Limb (tissue), 2 donors: ENCODE measurements at regions not wholly inside any gene's neighbourhood (a gene's known extent, or its start where the extent isn't known, plus 50 kb on each side); places are given as distances from the start of the nearest gene placed in this dataset.
A peak's percentile ranks its signal among the peaks of the same experiment; 100 is the strongest.

Experiments
- DNase-seq, 2 donors: peaks; one replicate each; pipeline ENCODE4 v3.0.0-alpha.2; 2016; ENCODE audit errors: extremely low spot score in 2 of 2

DNA sequence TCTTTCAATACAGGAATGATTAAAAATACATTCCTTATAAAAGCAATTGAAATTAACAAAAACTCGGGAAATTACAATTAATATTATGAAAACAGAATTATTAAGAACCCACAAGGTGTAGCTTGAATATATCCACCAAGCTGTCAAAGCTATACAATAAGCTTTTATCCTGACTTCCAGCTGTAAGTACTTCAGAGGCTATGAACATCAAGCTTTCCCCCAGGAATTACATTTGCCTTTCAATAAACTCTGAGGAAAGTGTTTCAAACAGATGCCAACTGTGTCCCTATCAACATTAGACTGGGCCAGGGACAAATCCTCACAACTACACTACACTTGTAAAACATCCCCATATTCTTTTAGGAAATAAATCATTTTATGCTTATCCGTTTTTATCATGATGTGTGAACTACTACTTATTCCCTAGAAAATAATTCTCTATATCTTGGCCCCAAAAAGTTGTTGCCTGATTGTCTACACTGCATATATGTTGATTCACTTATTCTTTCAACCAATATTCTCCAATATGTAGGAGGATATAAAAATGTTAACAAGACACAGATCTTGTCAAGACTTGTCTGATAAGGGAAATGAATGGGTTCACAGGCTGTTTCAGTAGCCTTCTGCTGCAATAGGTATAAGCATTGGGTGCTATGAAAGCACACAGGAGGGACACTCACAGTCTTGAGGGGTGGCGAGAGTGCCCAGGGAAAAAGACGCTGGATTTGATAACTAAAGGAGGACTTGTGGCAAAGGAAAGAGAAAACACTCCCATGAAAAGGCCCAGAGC is 494.1 kb downstream of the CENPC start:
- no peak for DNase-seq

DNA sequence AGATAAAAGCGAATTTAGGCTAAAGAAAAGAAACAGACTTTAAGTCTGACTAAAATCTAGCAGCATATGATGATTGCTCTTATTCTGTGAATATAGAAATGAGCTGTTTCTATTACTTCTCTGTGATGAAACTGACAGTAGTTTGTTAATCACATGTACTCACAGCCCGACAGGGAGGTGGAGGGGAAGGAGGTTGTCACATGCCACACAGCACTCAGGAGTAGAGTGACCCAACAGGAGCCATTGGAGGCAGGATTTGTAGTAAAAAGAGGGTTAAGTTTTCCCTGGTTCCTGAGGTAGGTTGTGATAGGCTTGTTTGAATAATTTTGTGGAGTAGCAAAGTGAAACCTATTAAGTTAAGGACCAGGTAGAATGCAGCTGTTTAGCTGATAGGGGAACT is 495.9 kb downstream of the CENPC start:
- no peak for DNase-seq

DNA sequence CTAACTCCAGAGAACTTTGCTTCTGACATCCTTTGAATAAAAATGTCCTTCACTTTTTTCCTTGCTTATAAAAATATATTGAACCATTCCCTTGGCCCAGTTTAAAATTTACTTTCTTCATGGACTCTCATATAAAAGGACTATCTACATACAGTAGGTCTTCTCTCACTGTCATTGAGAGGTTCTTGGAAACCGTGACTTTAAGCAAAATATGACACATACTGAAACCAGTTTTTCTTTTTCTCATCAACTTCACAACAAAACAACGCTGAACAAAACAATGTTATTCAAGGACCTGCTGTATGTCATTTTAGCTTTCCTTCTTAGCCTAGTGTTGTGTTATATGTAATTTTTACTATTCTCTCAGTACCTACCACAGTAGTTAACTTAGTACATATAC is 496.8 kb downstream of the CENPC start:
- DNase-seq: no peak

DNA sequence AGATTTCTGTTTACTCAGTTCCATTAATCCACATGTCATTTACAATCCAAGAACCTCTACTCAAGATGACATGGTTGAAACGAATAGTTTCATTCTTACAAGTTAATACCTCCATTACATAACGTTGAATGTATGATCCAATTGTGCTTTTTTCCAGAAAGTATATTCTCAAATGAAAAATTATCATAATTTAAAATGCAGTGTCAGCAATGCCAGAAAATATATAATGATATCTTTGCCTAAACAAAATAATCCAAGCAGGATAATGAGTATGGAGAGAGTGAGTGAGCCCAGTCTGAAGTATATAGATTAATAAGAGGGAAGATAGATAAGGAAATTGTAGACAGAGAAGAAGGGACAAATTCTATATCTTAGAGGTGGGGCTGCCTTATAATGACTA is 505.0 kb downstream of the CENPC start:
- no peak for DNase-seq

DNA sequence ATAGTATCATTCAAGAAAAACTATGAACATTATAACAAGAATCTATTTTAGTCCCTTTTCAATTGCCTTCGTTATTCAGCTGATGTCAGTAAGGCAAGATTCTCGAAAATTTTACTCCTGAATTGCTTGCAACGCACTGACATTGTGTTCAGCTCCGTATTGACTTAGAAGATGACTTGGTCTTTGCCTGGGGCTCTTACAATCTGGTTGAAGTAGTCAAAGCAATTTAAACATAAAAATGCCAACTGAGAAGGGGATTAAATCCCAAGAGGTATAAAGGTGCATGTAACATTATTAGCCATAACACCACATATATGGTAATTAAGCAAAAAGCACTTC is 507.1 kb downstream of the CENPC start:
- no peak for DNase-seq

DNA sequence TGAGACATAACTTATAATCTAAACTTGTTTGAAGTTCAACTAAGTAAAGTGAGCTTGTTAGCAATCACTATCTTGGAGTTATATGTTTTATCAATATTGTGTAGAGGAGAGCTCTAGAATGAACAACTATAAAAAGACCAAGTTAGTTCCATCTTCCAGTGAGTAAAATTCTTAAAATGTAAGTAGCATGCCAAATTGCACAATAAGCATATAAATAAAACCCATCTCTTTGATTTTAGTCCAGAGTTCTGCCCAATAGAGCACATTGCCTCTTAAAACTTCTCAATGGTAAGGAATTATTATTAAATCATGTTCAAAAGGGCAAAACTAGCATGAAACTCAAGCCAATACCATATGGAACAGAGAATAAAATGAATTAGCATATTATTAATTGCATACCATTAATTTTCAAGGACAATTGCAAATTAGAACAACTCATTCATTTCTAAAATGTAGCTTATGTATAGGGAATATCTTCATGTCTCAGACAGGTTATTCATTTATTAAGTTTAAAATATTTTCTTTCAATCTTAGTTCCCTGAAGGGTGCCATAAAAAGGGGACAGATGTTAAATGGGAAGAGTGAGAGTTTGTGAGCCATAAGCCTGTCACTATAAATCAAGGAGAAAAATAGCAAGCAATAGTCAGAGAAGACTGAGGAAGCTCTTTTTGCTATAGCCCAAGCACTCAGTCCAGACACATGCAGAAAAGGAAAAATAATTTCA is 507.6 kb downstream of the CENPC start:
- no peak for DNase-seq

DNA sequence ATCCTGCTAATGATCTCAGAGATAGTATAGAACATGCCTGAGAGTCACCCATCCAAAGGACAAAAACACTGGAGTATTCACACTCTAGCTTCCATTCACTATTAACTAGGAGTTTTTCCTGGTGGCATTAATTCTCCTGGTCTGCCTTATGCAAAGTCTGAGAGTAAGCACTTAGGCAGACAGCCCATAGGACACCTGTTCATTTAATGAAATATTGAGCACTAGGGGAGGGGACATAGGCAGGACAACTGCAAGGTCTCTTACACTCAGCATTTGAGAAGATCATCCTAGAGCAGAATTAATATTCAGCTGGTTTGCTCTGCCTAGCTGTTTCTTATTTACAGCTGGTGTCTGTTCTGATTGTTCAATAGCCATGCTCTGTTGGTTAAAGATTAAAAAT is 508.5 kb downstream of the CENPC start:
- no peak for DNase-seq

DNA sequence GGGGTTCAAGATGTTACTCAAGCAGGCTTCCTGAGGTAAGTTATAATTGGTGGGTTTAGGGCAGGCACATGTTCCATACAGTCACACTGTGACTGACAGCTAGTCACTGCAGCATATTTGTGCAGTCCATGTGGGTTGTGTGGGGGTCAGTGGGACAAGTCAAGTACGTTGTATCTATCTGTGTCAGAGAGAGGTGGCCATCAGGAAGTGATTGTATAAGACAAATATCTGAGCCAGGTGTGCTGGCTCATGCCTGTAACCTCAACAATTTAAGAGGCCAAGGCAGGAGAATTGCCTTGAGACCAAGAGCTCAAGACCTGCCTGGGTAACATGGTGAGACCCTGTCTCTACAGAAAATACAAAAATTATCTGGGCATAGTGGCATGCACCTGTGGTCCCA is 509.3 kb downstream of the CENPC start:
- no peak for DNase-seq

DNA sequence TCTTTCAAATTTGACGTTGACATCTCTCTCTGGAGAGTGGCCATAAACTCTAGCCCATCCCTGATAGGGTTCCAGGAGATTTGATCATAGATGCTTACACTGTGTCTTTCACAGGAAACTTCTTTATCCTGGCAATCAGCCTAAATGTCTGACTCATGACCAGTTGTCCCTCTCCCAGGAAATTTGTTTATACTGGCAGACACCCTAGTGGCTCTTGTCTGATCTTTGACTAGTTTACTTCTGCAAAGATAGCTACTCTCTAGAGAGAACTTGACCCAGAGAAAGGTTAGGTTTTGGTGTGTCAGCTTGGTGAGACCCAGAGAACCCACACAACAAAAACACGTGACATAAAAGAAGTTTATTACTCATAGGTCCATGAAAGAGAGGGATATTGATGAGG is 509.8 kb downstream of the CENPC start:
- DNase-seq: no peak

DNA sequence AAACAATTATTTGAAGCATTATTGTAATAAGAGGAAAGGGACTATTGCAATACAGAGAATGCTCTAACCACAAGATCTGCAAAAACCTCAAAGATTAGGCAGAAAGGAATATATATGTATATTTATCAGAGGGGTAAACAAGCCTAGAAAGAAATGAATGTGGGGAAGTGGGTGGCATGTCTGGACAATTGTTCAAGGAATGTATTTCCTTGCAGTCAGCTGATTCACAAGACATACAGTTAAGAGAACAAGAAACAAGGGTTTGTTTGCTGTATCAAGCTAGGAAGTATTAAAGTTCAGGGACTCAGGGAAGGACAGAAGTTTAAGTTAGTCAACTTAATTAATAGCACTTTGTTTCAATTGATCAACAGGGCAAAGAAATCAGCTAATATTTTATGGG is 514.7 kb downstream of the CENPC start:
- DNase-seq: no peak

DNA sequence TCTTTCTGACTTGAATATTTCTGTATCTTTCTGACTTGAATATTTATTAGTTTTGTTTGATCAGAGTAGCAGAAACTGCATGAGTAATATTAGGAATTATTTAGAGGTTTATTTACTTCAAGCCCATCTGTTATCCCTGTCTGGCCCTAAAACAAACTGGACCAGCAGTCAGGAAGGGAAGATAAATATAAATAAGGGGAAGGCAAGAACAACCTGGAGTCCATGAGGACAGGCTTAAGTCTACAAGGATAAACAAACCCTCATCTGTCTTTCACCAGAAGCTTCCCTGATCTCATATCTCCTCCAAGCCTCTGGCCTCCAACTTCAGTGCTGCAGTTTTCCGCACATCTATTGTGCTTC is 524.9 kb downstream of the CENPC start:
- no peak for DNase-seq

DNA sequence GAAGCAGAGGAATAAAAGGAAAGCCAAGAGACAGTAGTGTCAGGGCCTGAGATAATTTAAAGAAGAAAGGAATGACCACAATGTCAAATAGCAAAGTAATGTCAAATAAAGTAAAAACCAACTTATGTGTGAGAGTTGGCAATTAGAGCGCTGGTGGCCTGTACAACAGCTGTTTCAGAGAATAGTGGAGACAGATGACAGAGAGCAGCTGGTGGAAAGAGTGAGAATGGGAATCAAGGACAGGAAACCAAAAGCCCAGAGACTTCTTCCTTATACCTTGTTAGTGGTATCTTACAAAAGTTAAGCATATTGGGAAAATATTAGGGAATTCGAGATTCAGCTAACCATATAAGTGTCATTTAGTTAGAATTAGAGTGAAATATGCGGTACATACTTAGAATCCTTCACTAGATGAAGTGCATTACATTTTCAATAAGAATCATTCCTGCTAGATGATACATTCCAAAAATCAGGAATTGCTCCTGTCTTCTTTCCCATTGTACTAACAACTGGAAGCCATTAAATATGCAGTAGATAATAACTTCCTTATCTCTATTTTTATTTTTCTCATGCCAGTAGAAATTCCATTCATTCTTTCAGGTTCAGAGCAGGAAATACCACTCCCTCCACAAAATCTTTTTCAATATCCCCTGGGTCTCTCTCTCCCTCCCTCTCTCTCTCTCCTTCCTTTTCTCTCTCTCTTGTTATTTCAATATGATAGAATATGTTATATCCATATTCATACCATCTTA is 525.4 kb downstream of the CENPC start:
- DNase-seq: peak in 1 of 2 donors; percentile 59

DNA sequence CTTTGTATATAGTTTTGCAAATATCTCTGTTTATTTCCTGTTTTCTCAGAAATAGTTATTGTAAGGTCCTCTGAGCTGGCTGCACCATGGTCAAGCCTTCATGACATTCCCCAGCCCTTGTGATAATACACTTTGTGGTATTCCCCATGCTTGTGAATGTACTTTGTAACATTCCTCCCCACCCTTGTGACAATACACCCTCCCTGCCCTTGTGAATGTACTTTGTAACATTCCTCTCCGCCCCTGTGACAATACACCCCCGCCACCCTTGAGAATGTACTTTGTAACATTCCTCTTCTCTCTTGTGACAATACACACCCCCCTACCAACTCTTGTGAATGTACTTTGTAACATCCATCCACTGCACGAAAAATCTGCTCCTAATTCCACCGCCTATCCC is 530.7 kb downstream of the CENPC start:
- DNase-seq: no peak

DNA sequence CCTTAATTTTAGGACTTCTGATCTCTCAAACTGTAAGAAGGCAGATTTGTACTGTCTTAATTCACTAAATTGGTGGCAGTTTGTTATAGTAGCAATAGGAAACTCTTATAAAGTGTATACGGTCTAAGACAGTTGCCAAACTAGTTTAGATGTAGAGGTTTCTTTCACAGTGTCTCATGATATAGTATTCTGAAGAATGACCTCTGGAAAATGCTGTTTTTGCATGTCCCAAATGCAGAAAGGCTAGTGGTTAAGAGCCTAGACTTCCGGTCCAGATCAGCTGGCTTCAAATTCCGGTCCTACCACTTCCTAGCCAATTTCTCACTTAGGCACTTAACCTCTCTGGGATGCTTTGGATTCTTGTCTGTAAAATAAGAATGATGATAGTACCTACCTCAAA is 538.5 kb downstream of the CENPC start:
- DNase-seq: no peak

DNA sequence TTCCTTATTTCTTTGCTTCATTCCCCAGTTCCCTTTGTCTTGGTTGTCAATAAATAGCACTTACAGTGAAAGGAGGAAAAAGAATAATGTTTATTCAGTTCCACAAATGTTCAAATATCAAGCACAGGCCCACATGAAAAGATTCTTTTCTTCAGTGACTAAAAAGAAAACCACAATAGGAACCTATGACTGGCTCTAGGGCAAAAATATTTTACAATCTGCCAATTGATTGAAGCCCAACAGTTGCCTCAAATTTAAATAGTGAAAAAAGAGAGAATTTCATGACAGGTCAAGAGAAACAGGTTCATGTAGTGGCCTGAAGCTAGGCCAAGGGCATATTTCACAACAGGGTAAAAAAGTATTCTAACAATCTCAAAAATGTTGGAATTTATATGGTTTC is 553.8 kb downstream of the CENPC start:
- no peak for DNase-seq

DNA sequence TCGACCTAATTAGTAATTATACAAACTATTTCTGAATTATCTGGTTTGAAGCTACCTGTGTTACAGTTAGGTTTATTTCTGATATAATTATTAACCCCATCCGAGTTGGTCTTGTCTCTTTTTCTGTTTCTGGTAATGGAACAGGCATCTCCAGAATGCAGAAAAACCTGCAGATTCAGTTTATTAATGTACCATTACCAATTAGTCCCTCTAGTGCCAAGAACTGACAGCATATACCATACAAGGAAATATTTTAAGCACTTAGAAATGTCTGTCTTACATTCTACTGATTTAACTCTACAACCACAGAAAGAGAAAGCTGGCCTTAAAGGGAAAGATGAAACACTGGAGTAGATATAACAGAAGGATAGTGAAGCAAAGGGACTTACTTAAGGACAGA is 570.6 kb downstream of the CENPC start:
- no peak for DNase-seq

DNA sequence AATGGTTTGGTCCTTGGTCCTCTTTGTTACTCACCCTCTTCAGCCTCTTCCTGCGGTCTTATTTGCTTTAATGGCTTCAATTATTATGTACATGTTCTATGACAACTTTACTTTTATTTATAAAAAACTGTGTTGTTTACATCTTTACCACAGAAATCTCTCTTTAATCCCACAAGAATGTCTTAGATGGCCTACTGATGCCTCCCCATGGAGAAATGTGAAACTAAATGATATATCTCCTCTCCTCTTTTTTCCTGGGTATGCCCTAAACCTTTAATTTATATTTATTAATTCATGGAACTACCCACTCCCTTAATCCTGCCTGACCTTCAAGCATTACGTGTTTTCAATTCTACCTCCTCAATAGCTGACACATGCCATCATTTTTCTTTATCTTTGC is 573.2 kb downstream of the CENPC start:
- no peak for DNase-seq

DNA sequence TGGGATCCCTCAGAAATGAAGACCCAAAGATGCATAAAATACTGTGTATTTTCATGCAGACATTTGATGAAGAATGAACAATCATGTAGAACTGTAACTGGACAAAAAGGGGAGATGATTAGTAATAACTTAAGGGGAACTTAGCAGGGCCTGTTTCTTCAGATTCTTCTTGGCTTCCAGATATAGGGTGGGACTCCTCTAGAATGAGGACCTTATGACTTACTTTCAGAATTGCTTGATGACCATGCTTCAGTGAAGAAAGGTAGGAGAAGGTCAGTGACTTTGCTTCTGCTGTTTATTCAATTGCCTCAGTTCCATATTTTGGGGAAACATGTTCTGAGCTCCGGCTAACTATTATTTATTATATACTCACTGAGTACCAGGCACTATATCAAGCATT is 580.8 kb downstream of the CENPC start:
- DNase-seq: no peak

DNA sequence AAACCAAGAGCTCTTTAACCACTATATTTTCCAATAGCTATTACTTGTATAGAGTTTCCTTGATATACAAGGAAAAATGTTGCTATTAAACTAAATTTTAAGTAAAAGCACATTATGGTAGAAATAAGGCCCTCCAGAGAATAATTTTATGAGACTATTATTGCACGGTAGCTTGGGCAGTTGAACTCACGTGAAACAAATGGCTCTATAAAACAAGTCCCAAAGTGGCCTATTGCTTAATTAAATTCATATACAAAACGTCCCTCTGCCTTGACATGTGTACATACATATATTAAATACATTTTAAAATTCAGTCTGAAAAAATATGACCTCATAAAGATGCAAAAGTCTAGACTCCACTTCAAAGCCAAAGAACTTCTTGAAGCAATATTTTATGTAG is 582.2 kb downstream of the CENPC start:
- no peak for DNase-seq

DNA sequence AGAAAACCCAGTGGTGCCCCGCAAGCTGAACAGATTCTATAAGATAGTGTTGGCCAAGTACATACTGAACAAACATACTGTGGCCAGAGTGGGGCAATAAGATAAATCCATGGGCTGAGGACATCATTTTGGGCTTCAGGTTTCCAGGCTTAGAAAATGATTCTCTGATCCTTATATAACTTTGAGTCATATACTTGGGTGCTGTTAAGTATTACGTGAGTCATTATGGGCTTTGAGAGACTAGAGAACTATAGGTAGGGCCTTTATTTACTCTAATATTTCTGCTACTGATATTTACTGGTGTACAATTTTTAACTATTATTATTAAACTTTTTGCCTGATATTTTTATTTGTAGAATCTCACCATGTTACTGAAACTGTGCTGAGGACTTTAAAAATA is 586.1 kb downstream of the CENPC start:
- no peak for DNase-seq

DNA sequence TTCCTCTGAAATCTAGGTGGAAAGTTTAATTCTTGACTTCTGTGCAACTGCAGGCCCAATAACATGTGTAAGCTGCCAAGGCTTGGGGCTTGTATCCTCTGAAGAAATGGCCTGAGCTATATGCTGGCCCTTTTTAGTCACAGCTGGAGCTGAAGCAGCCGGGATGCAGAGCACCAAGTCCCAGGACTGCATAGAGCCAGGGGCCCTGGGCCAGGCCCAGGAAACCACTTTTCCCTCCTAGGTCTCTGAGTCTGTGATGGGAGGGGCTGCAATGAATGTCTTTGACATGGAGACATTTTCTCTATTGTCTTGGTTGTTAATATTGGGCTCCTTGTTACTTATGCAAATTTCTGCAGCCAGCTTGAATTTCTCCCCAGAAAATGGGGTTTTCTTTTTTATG is 588.5 kb downstream of the CENPC start:
- DNase-seq: no peak

DNA sequence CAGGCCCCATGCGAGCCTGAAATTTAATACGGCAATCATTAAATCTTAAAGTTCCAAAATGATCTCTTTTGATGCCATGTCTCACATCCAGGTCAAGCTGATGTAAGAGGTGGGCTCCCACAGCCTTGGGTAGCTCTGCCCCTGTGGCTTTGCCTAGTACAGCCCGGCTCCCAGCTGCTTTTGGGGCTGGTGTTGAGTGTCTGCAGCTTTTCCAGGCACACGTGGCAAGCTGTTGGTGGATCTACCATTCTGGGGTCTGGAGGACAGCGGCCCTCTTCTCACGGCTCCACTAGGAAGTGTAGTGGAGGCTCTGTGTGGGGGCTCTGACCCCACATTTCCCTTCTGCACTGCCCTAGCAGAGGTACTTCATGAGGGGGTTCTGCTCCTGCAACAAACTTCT is 588.9 kb downstream of the CENPC start:
- no peak for DNase-seq

DNA sequence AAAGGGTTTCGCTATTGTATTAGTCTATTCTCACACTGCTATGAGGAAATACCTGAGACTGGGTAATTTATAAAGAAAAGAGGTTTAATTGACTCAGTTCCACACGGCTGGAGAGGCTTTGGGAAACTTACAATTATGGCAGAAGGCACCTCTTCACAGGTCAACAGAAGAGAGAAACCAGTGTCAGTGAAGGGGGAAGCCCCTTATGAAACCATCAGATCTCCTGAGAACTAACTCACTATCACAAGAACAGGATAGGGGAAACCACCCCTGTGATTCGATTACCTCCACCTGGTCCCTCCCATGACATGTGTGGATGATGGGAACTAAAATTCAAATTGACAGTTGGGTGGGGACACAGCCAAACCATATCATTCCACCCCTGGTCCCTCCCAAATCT is 589.5 kb downstream of the CENPC start:
- DNase-seq: no peak
